ENCODE measurements at regions not wholly inside any gene's neighbourhood (a gene's known extent, or its start where the extent isn't known, plus 50 kb on each side); places are given as distances from the start of the nearest gene placed in this dataset.

- no peaks in the 10 kb centered on the region for H3K4me1 Mint-ChIP-seq (ENCODE audit: low read depth, unreplicated experiment)
- DNase-seq = no peak
- H3K36me3 Mint-ChIP-seq (ENCODE audit: insufficient read depth, unreplicated experiment) = no peaks in the 10 kb centered on the region
- CTCF ChIA-PET = no interaction called here
- no peak overlapping the region for H3K4me3 Mint-ChIP-seq (ENCODE audit: low read depth, unreplicated experiment)
- no peaks in the 10 kb centered on the region for H3K27me3 Mint-ChIP-seq (ENCODE audit: unreplicated experiment)
- H3K27ac Mint-ChIP-seq (ENCODE audit: unreplicated experiment) = no peak overlapping the region
- H3K9me3 Mint-ChIP-seq (ENCODE audit: low read depth, unreplicated experiment) = peaks cover 3% of the 10 kb centered on the region
- BruUV-seq (replicated peaks) = no TSS peak
- TF ChIP-seq, protein P1, sequence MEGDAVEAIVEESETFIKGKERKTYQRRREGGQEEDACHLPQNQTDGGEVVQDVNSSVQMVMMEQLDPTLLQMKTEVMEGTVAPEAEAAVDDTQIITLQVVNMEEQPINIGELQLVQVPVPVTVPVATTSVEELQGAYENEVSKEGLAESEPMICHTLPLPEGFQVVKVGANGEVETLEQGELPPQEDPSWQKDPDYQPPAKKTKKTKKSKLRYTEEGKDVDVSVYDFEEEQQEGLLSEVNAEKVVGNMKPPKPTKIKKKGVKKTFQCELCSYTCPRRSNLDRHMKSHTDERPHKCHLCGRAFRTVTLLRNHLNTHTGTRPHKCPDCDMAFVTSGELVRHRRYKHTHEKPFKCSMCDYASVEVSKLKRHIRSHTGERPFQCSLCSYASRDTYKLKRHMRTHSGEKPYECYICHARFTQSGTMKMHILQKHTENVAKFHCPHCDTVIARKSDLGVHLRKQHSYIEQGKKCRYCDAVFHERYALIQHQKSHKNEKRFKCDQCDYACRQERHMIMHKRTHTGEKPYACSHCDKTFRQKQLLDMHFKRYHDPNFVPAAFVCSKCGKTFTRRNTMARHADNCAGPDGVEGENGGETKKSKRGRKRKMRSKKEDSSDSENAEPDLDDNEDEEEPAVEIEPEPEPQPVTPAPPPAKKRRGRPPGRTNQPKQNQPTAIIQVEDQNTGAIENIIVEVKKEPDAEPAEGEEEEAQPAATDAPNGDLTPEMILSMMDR (IDR thresholded peaks at IDR 0.05; ENCODE audit: unreplicated experiment) = no peak
- intact Hi-C loops (cut with micrococcal nuclease; ENCODE audit: unreplicated experiment) = no loop called here
Observed at GRCh38 chrX:20693078-20693477, 426.4 kb upstream of the RPS6KA3 start.

DNA sequence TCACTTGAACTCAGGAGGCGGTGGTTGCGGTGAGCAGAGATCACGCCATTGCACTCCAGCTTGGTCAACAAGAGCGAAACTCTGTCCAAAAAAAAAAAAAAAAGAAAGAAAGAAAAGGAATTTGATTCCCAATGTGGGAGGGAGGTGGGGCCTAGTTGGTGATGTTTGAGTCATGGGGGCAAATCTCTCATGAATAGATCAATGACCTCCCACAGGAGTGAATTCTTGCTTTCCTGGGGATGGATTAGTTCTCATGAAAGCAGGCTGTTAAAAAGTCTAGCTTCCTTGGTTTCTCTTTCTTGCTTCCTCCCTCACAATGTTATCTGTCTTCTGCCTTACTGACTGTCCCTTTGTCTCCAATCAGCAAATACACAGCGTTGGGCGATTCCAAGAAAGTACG, 419.5 kb upstream of the RPS6KA3 start:
- H3K27me3 Mint-ChIP-seq (ENCODE audit: unreplicated experiment) = no peaks in the 10 kb centered on the region
- no peak overlapping the region for H3K4me3 Mint-ChIP-seq (ENCODE audit: low read depth, unreplicated experiment)
- TF ChIP-seq, protein P1 (IDR thresholded peaks at IDR 0.05; ENCODE audit: unreplicated experiment) = no peak
- H3K4me1 Mint-ChIP-seq (ENCODE audit: low read depth, unreplicated experiment) = peaks cover 7% of the 10 kb centered on the region
- BruUV-seq (replicated peaks) = no TSS peak
- intact Hi-C loops (cut with micrococcal nuclease; ENCODE audit: unreplicated experiment) = no loop called here
- no peak for DNase-seq
- no peak overlapping the region for H3K27ac Mint-ChIP-seq (ENCODE audit: unreplicated experiment)
- CTCF ChIA-PET = interaction anchor here (0.6 kb wide), 2 partner anchors 79 to 1049 kb away, joined by 3 to 5 read pairs; no protein-coding TSS in a partner anchor
- no peaks in the 10 kb centered on the region for H3K36me3 Mint-ChIP-seq (ENCODE audit: insufficient read depth, unreplicated experiment)
- no peaks in the 10 kb centered on the region for H3K9me3 Mint-ChIP-seq (ENCODE audit: low read depth, unreplicated experiment)

DNA sequence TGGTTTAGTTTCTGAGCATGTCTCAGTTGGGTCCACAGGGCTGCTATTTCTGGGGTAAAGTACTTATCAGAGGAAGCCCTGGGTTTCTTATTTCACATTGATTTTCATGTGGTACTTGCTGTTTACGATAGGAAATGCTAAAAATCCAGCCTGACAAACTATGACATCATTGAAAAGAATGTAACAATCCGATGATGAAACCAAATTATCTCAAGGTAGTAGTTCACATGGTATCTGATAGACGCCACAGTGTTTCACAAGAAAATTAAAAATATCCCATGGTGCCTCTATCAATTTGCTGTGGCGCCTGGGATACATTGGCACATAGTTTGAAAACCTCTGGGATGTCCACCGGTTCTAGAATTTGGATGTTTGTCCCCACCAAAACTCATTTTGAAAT, 418.9 kb upstream of the RPS6KA3 start:
- intact Hi-C loops (cut with micrococcal nuclease; ENCODE audit: unreplicated experiment) = no loop called here
- H3K27ac Mint-ChIP-seq (ENCODE audit: unreplicated experiment) = no peak overlapping the region
- BruUV-seq (replicated peaks) = no TSS peak
- no peaks in the 10 kb centered on the region for H3K36me3 Mint-ChIP-seq (ENCODE audit: insufficient read depth, unreplicated experiment)
- H3K4me3 Mint-ChIP-seq (ENCODE audit: low read depth, unreplicated experiment) = no peak overlapping the region
- CTCF ChIA-PET = interaction anchor here (0.6 kb wide), 2 partner anchors 78 to 1050 kb away, joined by 3 to 5 read pairs; no protein-coding TSS in a partner anchor
- TF ChIP-seq, protein P1 (IDR thresholded peaks at IDR 0.05; ENCODE audit: unreplicated experiment) = no peak
- no peaks in the 10 kb centered on the region for H3K9me3 Mint-ChIP-seq (ENCODE audit: low read depth, unreplicated experiment)
- H3K27me3 Mint-ChIP-seq (ENCODE audit: unreplicated experiment) = no peaks in the 10 kb centered on the region
- no peak for DNase-seq
- H3K4me1 Mint-ChIP-seq (ENCODE audit: low read depth, unreplicated experiment) = peaks cover 10% of the 10 kb centered on the region

GRCh38 chrX:20681683-20682082, 415.0 kb upstream of the RPS6KA3 start:
- no TSS peak for BruUV-seq (replicated peaks)
- Mint-ChIP-seq H3K27ac (ENCODE audit: unreplicated experiment) (no peak overlapping the region), H3K9me3 (ENCODE audit: low read depth, unreplicated experiment) (no peaks in the 10 kb centered on the region), H3K36me3 (ENCODE audit: insufficient read depth, unreplicated experiment) (no peaks in the 10 kb centered on the region), H3K4me3 (ENCODE audit: low read depth, unreplicated experiment) (no peak overlapping the region), H3K27me3 (ENCODE audit: unreplicated experiment) (no peaks in the 10 kb centered on the region), H3K4me1 (ENCODE audit: low read depth, unreplicated experiment) (peaks cover 26% of the 10 kb centered on the region)
- no peak for DNase-seq
- CTCF ChIA-PET = no interaction called here
- intact Hi-C loops (cut with micrococcal nuclease; ENCODE audit: unreplicated experiment) = loop anchor here (5.0 kb wide), 1 partner anchor 151 kb away; no protein-coding TSS in a partner anchor
- TF ChIP-seq, protein P1 (IDR thresholded peaks at IDR 0.05; ENCODE audit: unreplicated experiment) = no peak
